ENCODE measurements at regions not wholly inside any gene's neighbourhood (a gene's known extent, or its start where the extent isn't known, plus 50 kb on each side); places are given as distances from the start of the nearest gene placed in this dataset.
A peak's percentile ranks its signal among the peaks of the same experiment; 100 is the strongest.

DNA sequence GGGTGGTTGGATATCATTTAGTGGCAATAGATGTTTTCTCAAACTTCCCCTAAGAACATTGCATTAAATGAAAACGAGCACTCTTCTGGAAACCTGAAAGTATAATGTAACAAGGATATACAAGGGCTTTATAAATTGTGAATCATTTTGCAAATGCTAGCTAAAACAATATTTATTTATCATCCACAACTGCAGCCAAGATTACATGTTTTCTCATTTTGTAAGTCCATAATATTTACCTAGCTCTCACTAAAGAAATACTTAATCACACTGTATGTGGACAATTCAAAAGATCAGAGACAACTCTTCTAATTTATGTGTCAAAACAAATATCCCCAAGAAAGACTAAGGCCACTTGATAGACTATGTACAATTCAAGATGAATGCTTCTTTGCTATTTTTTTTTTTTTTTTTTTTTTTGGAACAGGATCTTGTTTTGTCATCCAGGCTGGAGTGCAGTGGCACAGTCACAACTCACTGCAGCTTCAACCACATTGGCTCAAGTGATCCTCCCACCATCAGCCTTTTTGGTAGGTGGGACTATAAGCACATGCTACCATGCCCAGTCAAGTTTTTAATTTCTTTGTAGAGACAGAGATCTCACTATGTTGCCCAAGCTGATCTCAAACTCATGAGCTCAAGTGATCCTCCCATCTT is 427.7 kb upstream of the THBS1 start:
- no peak for DNase-seq (ENCODE audit: low spot score)

- no peak for DNase-seq (ENCODE audit: low spot score)
Observed at GRCh38 chr15:39153716-39154115, 427.2 kb upstream of the THBS1 start.

DNA sequence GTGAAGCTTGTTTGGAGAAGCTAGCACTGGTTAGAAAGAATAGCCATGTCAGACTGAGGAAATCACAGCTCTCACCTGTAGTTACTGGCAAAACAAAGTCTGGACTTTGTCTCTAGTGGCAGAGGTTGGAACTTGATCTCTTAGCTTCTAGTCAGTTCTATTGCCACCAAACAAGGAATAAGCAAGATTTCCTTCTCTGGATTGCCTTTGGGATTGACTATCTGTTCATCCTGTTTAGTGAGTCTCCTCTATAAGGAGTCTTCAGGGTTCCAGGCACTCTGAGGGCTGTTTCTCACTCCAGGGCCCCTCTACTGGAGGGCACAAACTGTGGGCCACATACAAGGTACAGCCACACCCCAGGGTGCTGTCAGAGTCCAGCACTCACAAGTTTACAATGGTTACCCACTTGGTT is 426.6 kb upstream of the THBS1 start:
- no peak for DNase-seq (ENCODE audit: low spot score)

GRCh38 chr15:39154776-39155175 is 426.1 kb upstream of the THBS1 start:
- DNase-seq (ENCODE audit: low spot score) = peak; percentile 22

DNA sequence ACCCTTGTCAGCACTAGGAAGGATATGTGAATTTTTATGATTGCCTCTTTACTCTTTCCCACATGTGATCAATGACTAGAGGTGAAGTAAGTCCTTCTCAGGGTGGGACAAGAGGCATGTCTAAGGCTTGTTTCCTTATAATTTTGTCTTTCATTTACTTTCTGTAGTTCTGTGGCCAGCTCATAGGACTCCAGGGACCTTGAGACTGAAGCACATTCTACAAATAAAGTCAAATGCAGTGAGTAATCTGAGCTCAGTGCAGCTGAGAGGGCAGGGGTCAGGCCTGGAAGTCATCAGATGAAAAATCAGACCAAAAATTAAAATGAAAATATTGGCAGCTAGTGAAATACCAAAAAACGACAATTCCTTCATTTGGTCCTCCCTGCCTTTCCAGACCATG is 424.7 kb upstream of the THBS1 start:
- DNase-seq (ENCODE audit: low spot score) = peak; percentile 40

- DNase-seq (ENCODE audit: low spot score) = no peak
Observed at GRCh38 chr15:39156646-39157250, 424.1 kb upstream of the THBS1 start.

DNA sequence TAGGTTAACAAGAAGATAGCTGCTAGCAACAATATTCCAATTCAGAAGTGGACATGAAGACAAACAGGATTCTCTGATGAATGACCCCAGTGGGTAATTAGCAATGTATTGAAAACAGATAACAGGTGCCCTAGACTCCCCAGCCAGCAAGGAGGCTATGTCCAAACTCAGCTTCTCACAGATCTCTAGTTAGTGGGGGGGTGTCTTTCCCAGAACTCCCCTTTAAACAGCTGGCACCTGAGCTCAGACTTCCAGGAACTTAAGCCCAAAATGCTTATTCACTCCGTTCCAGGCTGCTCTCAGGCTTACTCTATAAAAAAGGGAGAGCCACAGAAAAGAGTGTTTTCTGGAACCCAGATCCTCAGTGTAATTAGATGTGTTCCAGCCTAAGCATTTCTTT is 423.0 kb upstream of the THBS1 start:
- DNase-seq (ENCODE audit: low spot score) = no peak

DNA sequence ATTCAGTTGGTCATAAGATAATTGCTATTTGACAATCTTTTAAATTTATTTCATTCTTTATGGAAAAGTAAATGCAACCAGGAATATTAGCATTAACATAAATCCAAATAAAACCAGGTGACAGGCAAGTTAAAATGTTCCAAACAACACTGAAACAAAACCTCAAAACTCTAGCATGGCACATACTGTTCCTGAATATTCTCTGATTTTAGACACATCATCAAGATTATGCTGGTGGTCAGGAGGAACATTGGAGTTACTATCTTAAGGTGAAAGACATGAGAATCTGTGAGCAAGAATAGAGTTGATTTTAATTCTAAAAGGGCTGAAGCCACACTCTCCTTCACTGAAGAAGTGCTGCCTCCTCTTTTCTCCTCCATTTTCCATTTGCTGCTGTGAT is 421.0 kb upstream of the THBS1 start:
- no peak for DNase-seq (ENCODE audit: low spot score)

DNA sequence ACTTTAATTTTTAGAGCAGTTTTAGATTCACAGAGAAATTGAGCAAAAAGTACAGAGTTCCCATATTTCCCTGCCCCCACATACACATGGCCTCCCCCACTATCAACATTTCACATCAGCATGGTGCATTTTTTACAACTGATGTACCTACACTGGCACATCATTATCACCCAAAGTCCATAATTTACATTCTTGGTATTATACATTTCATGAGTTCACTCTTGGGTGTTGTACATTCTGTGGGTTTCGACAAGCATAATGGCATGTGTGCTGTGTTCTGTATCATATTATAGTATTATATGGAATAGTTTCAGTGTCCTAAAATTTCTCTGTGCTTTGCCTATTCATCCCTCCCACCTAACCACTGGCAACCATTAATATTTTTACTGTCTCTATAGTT is 419.8 kb upstream of the THBS1 start:
- no peak for DNase-seq (ENCODE audit: low spot score)

DNA sequence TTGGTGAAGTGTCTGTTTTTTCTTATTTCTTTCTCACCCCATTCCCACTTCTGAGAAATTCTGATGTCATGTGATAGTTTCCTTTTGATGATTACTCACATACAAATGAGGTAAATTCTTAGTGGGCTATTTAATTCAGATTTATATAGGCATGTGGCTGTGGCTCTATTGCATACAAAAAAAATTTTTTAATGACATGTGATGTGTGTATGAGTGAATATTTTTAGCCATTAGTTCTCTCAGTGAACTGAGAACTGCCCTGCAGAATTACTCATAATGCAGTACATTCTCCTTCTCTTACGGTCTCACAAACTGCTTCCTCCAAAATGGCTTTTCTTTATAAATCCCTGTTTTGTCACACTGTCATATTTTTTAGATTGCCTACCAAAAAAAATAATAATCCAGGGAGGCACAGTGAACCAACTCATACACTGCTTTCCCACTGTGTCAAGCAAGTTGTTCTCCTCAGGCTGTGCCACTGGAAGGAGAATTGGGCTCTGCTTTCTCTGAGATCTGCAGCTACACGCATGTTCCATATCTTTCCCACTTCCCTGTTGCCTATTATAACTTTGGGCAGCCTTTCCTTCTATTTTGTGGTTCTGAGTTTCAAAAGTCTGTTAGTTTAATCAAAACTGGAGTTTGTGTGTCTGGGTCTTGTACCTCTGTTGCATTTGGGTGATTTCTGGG is 415.7 kb upstream of the THBS1 start:
- no peak for DNase-seq (ENCODE audit: low spot score)

DNA sequence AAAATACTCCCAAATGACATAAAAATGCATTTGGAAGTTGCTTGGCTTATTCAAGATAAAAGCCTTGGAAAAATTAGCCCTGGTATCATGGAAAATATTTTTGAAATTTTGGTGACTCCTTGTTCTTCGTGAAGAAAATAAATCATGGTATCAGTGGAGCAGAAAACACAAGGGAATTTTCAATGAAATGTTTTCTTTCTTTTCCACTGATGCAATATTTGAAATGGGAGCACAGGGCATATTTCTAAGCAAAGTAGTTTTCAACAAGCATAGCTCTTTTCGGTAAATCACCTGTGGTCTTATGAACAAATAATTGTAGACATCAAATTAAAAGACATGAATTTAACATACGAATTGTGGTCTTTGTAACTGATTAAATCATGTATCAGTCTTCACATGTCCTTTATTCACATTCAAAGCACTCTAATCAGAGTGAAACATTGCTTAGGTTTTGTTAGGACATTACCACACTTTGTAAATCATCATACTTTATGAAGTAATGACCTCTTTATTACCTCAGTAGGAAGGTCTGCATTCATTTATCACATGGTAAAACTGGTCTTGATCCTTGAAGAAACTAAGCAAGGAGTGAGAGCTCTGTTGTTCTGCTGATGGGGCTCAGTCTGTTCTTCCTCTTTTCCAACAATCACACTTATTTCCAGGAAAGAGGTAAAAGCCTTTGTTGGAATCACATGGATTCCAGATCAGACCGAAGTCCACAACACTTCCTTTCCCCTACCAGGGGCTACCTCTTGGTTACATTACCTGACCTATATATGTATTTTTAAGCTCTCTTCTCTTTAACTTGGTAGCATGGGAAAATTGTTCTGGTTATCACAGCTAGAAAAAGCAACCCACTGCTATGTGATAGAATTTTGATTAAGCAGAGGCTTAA is 413.5 kb upstream of the THBS1 start:
- no peak for DNase-seq (ENCODE audit: low spot score)

DNA sequence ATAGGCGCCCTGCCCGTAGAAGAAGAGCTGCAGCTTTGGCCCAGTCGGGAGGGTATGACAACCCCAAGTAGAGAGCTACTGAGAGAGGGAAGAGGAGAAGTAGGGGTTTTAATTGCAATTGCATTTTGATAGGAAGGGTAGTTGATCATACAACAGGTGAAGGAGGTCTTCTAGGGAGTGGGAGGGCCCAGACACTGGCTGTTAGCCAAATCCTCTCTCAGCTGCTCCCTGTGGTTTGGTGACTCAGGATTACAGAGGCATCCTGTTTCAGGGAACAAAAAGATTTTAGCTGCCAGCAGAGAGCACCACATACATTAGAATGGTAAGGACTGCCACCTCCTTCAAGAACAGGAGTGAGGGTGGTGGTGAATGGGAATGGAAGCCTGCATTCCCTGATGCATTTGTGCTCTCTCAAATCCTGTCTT is 408.9 kb upstream of the THBS1 start:
- peak; percentile 82 for DNase-seq (ENCODE audit: low spot score)

DNA sequence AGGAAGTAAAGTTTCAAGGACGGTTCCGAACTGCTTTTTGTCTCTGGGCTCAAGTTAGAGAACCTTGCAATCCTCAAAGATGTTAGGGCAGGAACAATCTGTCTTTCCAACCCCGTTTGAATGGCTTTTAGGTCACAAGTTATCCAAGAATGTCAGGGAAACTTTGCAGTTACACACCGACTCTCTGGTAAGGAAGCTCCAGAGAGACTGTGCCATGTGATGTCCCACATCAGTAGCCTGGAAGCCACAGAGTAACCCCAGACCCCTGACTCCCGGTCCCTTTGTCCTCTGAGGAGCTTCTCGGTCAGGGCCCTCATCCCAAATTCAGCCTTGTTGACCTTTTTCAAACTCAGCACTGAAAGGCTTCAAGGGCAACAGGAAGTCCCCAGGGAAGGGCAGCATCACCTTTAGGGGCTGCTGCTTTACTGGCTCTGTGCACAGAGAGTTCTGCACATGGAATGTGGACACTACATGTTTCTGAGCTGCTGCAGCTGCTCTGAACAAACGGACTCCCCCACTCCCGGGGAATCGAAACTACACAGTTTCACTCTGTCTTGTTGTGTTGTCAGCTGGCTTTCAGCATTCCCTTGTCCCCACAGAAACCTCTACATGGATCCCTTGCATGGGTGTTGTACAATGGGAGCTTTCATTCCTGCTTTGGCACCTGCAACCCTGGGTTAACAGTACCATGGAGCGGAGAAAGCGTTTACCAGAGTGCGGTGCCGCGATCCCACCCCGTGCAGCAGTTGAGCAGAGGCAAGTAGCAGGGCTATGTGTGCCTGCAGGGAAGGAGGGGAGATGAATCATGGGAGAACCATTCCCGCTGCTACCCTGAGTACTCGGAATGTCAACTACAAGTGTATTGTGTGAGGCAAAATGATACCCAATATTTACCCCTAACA is 408.2 kb upstream of the THBS1 start:
- DNase-seq (ENCODE audit: low spot score) = no peak

DNA sequence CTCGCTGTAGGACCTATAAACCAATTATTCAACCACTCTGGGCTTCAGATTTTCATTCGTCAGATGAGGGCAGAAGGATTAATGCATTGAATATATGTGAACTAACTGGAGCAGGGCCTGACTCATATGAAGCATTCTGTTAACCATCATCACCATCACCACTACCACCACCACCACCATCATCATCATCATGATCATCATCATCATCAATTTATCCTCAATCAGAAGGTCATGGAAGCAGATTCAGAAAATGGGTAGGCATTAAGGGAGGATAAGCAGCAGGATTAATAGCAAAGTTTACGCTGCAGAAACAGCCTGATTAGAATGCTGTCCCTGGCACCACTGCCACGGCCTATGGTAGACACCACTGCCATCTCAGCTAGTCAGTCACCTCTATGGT is 407.5 kb upstream of the THBS1 start:
- DNase-seq (ENCODE audit: low spot score) = no peak

- DNase-seq (ENCODE audit: low spot score) = no peak
Observed at GRCh38 chr15:39174332-39174731, 406.5 kb upstream of the THBS1 start.

DNA sequence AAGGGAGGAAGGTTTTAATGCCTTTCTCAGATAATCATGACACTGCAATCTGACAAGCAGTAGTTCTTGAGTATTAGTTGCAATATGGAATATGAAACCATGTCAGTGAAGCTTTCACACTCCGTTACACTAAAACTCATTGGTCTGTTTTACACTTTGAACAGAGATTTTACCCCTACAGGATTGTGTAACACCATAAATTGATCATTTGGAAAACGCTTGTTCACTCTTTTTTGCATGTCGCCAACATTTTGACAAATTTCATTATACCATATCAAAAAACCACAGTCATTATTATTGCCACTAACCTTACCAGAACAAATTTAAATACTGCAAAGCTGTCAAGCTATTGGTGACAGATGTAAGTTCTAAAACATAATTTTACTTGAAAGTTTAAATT is 404.8 kb upstream of the THBS1 start:
- no peak for DNase-seq (ENCODE audit: low spot score)

- no peak for DNase-seq (ENCODE audit: low spot score)
Observed at GRCh38 chr15:39177561-39177960, 403.3 kb upstream of the THBS1 start.

DNA sequence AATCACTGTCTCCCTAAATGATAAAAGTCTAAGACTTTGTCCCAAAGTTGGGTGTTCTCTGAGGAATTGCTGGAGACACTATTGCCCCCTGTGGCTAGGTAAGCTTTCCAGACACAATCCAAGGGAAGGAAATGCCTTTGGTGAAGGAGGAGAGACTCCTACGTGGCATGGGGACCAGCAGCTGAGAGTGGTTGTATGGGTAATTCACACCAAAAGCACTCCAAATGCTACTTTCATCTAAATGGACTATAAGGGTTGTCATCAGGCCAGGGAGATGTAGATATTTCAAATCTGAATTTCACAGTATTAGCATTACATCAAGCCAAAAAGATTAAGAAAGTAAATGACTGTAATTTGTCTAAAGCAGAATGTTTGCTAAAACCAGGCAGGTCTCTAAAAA is 400.8 kb upstream of the THBS1 start:
- no peak for DNase-seq (ENCODE audit: low spot score)

DNA sequence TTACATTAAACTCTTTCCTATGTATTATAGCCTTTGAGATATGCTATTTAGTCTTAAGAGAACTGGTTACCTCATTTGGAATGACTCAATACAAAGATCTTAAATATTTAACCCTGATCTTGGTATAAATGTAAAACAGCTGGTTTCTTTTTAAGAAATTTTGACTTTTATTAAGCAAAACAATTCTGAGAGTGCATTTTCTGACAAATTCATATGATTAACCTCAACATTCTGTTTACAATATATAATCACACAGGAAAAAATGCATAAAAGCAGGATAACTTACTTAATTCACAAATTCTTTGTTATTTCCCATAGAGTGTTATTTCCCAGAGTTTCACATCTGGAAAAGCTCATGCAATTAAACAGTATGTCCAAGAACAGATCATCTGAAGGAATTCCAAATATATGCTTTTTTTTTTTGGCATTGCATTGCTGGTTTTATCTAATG is 400.4 kb upstream of the THBS1 start:
- no peak for DNase-seq (ENCODE audit: low spot score)

DNA sequence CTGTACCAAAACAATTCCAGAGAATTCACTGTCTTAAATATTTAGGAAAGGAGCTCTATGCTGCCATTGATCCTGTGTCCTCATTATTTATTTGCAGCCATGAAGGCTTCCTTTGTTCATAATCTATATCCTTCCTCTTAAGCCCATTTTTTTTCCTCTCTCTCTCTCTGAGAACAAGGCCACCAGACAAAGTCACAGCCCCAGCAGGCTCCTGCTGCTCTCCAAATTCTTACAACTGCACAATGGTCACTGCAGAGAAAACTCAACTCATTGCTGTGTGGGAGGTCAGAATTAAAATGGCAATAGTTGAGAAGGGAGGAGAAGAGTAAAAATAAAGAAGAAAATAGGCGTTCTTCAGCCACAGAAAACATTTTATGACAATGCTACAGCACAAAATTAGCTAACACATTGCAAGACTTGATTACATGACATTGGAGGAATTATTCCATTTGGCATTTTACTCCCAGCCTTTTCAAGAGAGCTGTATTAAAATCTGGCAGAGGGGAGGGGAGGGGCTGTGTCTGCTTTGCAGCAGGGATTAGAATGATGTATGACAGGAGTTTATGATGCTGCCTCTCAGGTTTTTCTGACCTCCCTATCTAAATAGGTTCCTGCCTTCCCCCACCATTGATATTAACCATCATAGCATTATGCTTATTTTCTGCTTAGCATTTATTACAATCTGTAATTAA is 399.7 kb upstream of the THBS1 start:
- peak; percentile 14 for DNase-seq (ENCODE audit: low spot score)

- peak; percentile 30 for DNase-seq (ENCODE audit: low spot score)
Observed at GRCh38 chr15:39181940-39182339, 398.9 kb upstream of the THBS1 start.
